ENCODE measurements at regions not wholly inside any gene's neighbourhood (a gene's known extent, or its start where the extent isn't known, plus 50 kb on each side); places are given as distances from the start of the nearest gene placed in this dataset.

- no peak for TF ChIP-seq HDAC2 (IDR thresholded peaks at IDR 0.05; ENCODE audit: borderline replicate concordance in 1 of 2, low read depth in 2 of 2, low read length in 2 of 2)
- no peak for TF ChIP-seq SIRT6 (IDR thresholded peaks at IDR 0.05; ENCODE audit: low read length)
- TF ChIP-seq SAP30 (IDR thresholded peaks at IDR 0.05; ENCODE audit: insufficient read depth, insufficient replicate concordance, low read length), result no peak
- TF ChIP-seq SP2 (IDR thresholded peaks at IDR 0.05; ENCODE audit: low read length), result no peak
Measured at GRCh38 chr7:67475293-67475692, 478.7 kb downstream of the TYW1 start (continued).

Measured in H1 (cell line).